NCI-H460 (cell line): ENCODE measurements at regions not wholly inside any gene's neighbourhood (a gene's known extent, or its start where the extent isn't known, plus 50 kb on each side); places are given as distances from the start of the nearest gene placed in this dataset.

ENCODE experiments used
- DNase-seq: peaks from one replicate; pipeline ENCODE4 v3.0.0-alpha.2; 2016; ENCODE audit warnings: low read depth; ENCODE audit errors: extremely low read depth

GRCh38 chr18:11246495-11247300 lies 97.3 kb upstream of the PIEZO2 start:
- DNase-seq = no peak

GRCh38 chr18:11245879-11246278 lies 96.5 kb upstream of the PIEZO2 start:
- no peak for DNase-seq

GRCh38 chr18:11237484-11237883 lies 88.1 kb upstream of the PIEZO2 start:
- DNase-seq = no peak

- no peak for DNase-seq
Measured at GRCh38 chr18:11237066-11237465, 87.7 kb upstream of the PIEZO2 start.

GRCh38 chr18:11224153-11224552 lies 74.8 kb upstream of the PIEZO2 start:
- no peak for DNase-seq

GRCh38 chr18:11219571-11219970 lies 70.2 kb upstream of the PIEZO2 start:
- DNase-seq = no peak

GRCh38 chr18:11215216-11215615 lies 65.8 kb upstream of the PIEZO2 start:
- DNase-seq = no peak

GRCh38 chr18:11204020-11204419 lies 54.7 kb upstream of the PIEZO2 start:
- DNase-seq = no peak

GRCh38 chr18:11199477-11199876 lies 50.1 kb upstream of the PIEZO2 start:
- no peak for DNase-seq
